Prostate gland (tissue), 2 donors: ENCODE measurements at regions not wholly inside any gene's neighbourhood (a gene's known extent, or its start where the extent isn't known, plus 50 kb on each side); places are given as distances from the start of the nearest gene placed in this dataset.

Experiments used
- CTCF ChIP-seq, 4 experiments: fragments of 200-600 bp in 2 of 4; fragments of 450-650 bp in 2 of 4; sonication (generic) in 2 of 4; IDR thresholded peaks; 1 replicate in 3 of 4; 2 replicates in 1 of 4; pipeline ENCODE4 v1.5.1; 2016 to 2019; ENCODE audit warnings: antibody characterized with exemption in 4 of 4, mild to moderate bottlenecking in 2 of 4, moderate library complexity in 2 of 4
- POLR2A ChIP-seq: fragments of 450-650 bp; IDR thresholded peaks from one replicate; pipeline ENCODE4 v1.6.1; 2016; ENCODE audit warnings: antibody characterized with exemption, mild to moderate bottlenecking
- POLR2AphosphoS5 ChIP-seq: sonication (generic); formaldehyde crosslinking; IDR thresholded peaks from one replicate; pipeline ENCODE4 v1.6.1; 2017; ENCODE audit warnings: antibody characterized with exemption

- TF ChIP-seq CTCF (IDR thresholded peaks at IDR 0.05) = no peak
- no peak for TF ChIP-seq POLR2A
- no peak for TF ChIP-seq POLR2AphosphoS5
These were observed 57.9 kb upstream of the PAXBP1 start for GRCh38 chr21:32829504-32829903.
